ENCODE measurements at regions not wholly inside any gene's neighbourhood (a gene's known extent, or its start where the extent isn't known, plus 50 kb on each side); places are given as distances from the start of the nearest gene placed in this dataset.
"Not testable (repeated sequence)": the region's sequence is repeated elsewhere in the genome, so short reads cannot be mapped to it uniquely, and the experiment has no call there.

DNA sequence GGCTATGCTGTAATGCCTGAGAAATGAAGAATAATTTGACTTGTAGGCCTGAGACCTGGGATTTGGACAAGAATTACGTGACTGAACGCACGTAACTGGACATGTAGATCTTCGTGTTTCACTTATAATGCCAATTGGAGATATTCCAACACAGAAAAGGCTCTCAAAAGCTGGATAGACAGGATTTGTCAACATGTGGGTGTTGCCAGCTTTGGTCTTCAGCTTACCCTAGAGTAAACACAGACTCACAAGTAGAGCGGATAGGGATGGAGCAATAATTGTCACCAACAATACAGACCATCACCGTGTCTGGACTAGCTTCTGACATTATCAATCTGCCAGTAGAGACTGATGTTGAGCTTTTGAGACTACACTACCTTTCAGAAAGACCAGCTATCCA is 1511.0 kb upstream of the ADGRL3 start:
- peak; percentile 20 for ATAC-seq
- H3K27ac ChIP-seq, result no peak overlapping the region

DNA sequence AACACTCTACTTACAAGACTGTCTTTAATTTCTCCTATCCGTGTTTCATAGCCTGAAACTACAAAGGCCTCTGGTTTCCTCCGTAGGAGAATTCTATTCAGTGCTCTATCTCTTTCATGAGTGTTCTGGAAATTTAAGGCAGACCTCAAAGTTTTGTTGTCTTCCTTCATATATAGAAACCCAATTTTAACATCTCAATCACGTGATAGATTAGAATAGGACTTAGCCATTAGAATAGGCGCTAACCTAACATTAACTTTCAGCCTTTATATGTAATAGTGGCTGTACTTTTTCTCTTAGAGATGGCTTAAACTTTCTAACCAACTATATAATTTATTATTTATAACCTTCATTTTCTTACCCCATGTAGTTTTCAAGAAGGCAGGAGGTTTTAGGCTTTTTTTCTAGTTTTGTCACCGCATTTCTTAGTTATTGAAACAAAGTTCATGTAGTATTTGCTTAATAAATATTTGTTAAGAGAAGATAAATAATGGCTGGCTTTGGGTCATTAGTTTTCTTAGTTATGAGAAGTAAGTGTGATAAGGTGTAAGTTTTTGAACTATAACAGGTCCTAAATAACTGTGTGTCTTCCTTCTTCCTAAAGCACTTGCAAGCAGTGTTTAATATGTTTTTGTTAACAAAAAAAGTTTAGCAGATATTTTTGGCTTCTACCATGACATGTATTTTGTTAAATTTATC is 1504.6 kb upstream of the ADGRL3 start:
- Histone ChIP-seq H3K9me3 (no peaks in the 10 kb centered on the region), H3K4me3 (no peak overlapping the region), H3K36me3 (no peaks in the 10 kb centered on the region), H3K4me1 (no peaks in the 10 kb centered on the region), H3K27me3 (no peaks in the 10 kb centered on the region), H3K27ac (no peak overlapping the region)
- intact Hi-C loops (cut with DNase I), result no loop called here
- ATAC-seq, result no peak
- no peak for DNase-seq
- TF ChIP-seq, protein P1, sequence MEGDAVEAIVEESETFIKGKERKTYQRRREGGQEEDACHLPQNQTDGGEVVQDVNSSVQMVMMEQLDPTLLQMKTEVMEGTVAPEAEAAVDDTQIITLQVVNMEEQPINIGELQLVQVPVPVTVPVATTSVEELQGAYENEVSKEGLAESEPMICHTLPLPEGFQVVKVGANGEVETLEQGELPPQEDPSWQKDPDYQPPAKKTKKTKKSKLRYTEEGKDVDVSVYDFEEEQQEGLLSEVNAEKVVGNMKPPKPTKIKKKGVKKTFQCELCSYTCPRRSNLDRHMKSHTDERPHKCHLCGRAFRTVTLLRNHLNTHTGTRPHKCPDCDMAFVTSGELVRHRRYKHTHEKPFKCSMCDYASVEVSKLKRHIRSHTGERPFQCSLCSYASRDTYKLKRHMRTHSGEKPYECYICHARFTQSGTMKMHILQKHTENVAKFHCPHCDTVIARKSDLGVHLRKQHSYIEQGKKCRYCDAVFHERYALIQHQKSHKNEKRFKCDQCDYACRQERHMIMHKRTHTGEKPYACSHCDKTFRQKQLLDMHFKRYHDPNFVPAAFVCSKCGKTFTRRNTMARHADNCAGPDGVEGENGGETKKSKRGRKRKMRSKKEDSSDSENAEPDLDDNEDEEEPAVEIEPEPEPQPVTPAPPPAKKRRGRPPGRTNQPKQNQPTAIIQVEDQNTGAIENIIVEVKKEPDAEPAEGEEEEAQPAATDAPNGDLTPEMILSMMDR (IDR thresholded peaks at IDR 0.05), result no peak

More for the DNA sequence above, 1511.0 kb upstream of the ADGRL3 start:
- DNase-seq, result no peak
- H3K4me3 ChIP-seq, result no peak overlapping the region
- no peaks in the 10 kb centered on the region for H3K4me1 ChIP-seq
- TF ChIP-seq, protein P1 (IDR thresholded peaks at IDR 0.05), result no peak
- no peaks in the 10 kb centered on the region for H3K27me3 ChIP-seq
- H3K9me3 ChIP-seq, result no peaks in the 10 kb centered on the region
- intact Hi-C loops (cut with DNase I), result no loop called here
- H3K36me3 ChIP-seq, result no peaks in the 10 kb centered on the region

DNA sequence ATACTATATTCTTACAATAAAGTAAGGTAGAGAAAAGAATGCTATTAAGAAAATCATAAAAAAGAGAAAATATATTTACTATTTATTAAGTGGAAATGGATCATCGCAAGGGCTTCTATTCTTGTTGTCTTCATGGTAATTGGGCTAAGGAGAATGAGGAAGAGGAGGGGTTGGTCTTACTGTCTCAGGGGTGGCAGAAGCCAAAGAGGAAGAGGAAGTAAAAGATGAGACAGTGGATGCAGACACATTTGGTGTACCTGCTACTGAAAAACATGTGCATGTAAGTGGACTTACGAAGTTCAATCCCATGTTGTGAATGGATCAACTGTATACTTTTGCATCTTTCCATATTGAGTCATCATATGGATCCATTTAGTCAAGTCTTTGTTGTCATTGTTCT is 1502.1 kb upstream of the ADGRL3 start:
- Histone ChIP-seq H3K4me3 (no peak overlapping the region), H3K27me3 (no peaks in the 10 kb centered on the region), H3K9me3 (no peaks in the 10 kb centered on the region), H3K27ac (no peak overlapping the region), H3K4me1 (no peaks in the 10 kb centered on the region), H3K36me3 (no peaks in the 10 kb centered on the region)
- TF ChIP-seq, protein P1 (IDR thresholded peaks at IDR 0.05), result no peak
- intact Hi-C loops (cut with DNase I), result no loop called here
- ATAC-seq (no peak), DNase-seq (no peak)

DNA sequence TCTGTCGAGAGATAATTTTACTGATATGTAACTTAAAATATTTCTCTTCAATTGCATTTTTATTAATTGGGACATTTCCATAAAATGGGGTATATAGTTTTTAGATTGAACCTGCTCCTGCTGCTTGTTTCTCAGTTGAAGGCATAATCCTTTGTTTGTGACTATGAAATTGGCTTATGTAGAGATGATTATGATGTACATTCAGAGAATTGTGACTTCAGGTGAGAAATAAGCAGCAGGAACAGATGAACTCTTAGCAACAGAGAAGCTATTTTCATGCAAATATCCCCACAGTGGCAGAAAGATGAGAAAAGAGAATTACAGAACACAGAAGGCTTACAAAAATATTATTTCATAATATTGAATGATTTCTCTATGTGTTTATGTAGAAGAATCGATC is 1499.5 kb upstream of the ADGRL3 start:
- DNase-seq, result no peak
- intact Hi-C loops (cut with DNase I), result no loop called here
- Histone ChIP-seq H3K4me3 (no peak overlapping the region), H3K27me3 (no peaks in the 10 kb centered on the region), H3K9me3 (no peaks in the 10 kb centered on the region), H3K27ac (no peak overlapping the region), H3K4me1 (no peaks in the 10 kb centered on the region), H3K36me3 (no peaks in the 10 kb centered on the region)
- TF ChIP-seq, protein P1 (IDR thresholded peaks at IDR 0.05), result no peak
- ATAC-seq, result no peak

DNA sequence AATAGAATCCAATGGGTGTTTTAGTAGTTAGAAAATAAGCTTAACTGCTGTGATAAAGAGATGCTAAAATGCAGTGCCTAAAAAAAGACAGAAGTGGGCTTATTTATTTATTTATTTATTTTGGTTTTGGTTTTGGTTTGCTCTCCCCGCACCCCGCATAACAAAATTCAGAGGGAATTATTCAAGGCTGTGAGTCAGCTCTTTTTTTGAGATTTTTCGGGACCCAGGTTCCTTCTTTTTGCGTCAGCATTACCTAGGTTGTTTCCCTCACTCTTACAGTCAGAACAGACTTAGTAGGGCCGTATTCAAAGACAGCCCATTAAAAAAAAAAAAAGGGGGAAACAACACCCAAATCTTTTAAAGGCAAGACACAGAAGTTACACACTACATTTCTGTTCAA is 1495.5 kb upstream of the ADGRL3 start:
- ATAC-seq (no peak), DNase-seq (no peak)
- H3K4me3 ChIP-seq, result no peak overlapping the region
- intact Hi-C loops (cut with DNase I), result no loop called here
- no peaks in the 10 kb centered on the region for H3K27me3 ChIP-seq
- H3K36me3 ChIP-seq, result no peaks in the 10 kb centered on the region
- no peaks in the 10 kb centered on the region for H3K9me3 ChIP-seq
- H3K27ac ChIP-seq, result no peak overlapping the region
- H3K4me1 ChIP-seq, result no peaks in the 10 kb centered on the region
- TF ChIP-seq, protein P1 (IDR thresholded peaks at IDR 0.05), result no peak

DNA sequence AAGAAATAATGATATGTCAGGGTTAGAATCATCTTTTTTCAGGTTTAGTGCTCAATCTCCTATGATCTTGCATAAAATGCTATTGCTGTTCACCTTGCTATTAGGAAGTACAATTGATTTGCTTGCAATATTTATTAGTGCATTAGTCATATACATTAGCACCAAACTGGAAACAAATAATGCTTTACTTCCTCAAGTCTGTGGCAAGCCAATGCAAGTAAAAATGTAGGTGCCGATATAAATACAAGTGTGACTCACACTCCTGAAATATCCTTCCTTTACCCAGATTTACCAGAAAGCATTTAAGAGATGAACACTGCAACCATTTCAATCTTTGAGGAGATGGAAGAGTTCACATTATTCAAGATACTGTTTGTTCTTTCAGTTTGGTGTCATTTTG is 1487.7 kb upstream of the ADGRL3 start:
- Histone ChIP-seq H3K36me3 (no peaks in the 10 kb centered on the region), H3K4me1 (no peaks in the 10 kb centered on the region), H3K27me3 (no peaks in the 10 kb centered on the region), H3K9me3 (no peaks in the 10 kb centered on the region), H3K4me3 (no peak overlapping the region), H3K27ac (no peak overlapping the region)
- intact Hi-C loops (cut with DNase I), result no loop called here
- DNase-seq (no peak), ATAC-seq (no peak)
- TF ChIP-seq, protein P1 (IDR thresholded peaks at IDR 0.05), result no peak

DNA sequence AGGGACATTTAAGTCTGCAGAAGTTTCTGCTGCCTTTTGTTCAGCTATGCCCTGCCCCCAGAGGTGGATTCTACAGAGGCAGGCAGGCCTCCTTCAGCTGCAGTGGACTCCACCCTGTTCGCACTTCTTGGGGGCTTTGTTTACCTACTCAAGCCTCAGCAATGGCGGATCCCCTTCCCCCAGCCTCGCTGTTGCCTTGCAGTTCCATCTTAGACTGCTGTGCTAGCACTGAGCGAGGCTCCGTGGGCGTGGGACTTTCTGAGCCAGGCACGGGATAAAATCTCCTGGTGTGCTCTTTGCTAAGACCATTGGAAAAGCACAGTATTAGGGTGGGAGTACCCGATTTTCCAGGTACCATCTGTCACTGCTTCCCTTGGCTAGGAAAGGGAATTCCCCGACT is 1475.8 kb upstream of the ADGRL3 start:
- H3K4me3 ChIP-seq; H3K27ac ChIP-seq; H3K36me3 ChIP-seq; H3K4me1 ChIP-seq; ATAC-seq; H3K27me3 ChIP-seq; H3K9me3 ChIP-seq; DNase-seq; intact Hi-C loops (cut with DNase I): not testable (repeated sequence)
